Activated CD4-positive, CD25-positive, alpha-beta regulatory T cell (primary cell): ENCODE measurements at regions not wholly inside any gene's neighbourhood (a gene's known extent, or its start where the extent isn't known, plus 50 kb on each side); places are given as distances from the start of the nearest gene placed in this dataset.

Experiments
- DNase-seq, 4 experiments: peaks; one replicate each; lab custom pipeline; 2025; lab: John Stamatoyannopoulos, UW

GRCh38 chr14:22337938-22338337, 251.1 kb downstream of the DAD1 start:
- no peak for DNase-seq

GRCh38 chr14:22337521-22337920, 251.5 kb downstream of the DAD1 start:
- no peak for DNase-seq

GRCh38 chr14:22336031-22336430, 253.0 kb downstream of the DAD1 start:
- DNase-seq: no peak

DNA sequence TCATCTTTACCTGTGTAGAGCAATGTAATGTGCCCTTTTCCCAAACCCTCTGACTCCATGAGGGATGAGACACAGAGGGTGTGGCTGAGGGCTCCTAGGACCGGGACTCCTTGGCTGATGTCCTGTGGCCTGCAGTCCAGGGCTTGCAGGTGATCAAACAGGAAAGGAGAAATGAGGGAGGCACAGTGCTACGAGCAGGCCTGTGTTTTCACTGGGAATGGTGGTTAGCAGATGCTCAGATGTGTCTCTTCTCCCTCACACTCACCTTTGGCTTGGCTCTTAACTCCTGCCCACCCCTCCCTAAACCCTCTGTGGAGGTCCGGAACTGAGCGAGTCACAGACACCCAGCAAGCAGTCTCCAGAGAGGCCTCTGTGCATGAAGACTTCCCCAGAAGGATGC, 254.4 kb downstream of the DAD1 start:
- no peak for DNase-seq

DNA sequence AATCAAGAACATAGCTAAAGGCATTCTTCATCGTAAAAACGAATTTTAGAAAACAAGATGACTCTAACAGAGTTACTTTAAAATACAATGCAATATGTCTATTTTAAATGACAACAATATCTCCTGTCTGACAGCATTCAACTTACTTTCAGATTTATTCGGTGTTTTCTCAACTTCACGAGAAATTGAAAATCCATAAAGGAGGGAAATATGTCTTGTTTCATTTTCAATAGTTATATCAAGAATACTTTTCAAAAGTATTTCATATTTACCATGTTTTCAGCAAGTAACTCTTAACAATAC, 254.8 kb downstream of the DAD1 start:
- no peak for DNase-seq

GRCh38 chr14:22333422-22334274, 255.4 kb downstream of the DAD1 start:
- DNase-seq: no peak

DNA sequence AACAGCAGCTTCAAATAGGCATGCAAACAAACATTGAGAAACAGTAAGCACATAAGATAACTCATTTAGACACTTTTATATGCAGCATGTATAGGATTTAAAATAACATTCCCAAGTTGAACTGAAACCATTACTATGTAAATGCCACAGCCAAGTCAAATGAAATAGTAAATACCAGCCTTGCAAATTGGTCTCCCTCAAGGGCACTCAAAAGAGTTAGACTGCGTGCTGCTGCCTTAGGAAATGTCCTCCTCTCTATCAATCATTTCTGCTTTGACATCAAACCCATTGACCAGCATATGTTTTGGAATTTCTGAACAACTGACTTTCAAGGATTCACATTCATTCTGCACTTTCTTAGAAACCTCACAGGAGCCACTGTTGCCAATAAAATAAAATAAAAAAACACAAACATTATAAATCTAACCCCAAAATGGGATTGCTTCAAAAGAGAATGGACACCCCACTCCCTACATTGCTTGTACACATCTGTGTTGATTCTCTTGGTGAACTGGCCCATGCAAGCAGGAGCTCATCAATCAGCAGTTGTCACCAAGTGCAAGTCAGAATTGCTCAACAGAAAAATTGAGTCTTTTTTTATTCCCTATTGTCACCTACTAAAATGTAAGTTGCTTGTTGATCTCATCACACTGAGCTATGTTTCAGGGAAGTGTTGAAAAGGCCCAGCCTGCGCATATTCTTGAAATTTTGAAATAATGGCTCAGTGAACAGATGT, 256.2 kb downstream of the DAD1 start:
- no peak for DNase-seq

- no peak for DNase-seq
Measured at GRCh38 chr14:22329371-22329770, 259.7 kb downstream of the DAD1 start.

DNA sequence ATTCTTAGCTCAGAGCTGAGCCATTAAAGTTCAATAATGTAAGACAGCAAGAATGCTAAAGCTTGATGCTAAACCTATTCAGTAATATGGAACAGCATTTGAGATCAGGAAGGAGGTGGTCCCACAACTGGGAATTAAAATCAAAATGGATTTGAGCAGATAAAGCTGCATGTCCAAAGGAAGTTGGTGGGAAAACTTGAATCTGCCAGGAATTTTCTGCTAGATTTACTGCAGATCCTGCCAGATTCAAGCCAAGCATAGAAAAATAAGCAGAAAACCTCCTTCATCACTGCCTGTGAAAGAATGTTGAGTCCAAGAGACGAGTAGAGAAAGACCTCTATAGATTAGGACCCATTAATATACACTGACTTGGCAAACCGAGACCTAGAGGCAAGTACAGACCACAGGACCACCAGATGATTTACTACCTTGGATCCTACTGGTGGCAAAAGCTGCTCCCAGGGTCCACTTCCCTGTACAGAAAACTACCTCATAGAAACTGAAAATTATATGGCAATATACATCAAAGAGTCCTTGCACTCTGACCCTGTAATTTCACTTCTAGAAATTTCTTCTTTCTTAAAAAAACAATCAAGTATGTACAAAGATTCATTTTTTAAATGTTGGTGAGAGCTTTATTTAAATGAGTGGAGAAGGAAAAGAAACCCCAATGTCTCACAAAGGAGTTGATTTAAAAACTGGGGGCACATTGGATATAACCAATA, 263.2 kb downstream of the DAD1 start:
- no peak for DNase-seq

DNA sequence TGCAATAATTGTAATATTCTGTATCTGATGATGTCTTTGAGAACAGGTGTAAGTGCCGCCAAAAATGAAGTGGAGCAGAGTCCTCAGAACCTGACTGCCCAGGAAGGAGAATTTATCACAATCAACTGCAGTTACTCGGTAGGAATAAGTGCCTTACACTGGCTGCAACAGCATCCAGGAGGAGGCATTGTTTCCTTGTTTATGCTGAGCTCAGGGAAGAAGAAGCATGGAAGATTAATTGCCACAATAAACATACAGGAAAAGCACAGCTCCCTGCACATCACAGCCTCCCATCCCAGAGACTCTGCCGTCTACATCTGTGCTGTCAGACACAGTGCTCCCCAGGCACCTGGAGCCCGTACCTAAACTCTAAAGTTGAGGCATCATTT, 268.7 kb downstream of the DAD1 start:
- DNase-seq: no peak

DNA sequence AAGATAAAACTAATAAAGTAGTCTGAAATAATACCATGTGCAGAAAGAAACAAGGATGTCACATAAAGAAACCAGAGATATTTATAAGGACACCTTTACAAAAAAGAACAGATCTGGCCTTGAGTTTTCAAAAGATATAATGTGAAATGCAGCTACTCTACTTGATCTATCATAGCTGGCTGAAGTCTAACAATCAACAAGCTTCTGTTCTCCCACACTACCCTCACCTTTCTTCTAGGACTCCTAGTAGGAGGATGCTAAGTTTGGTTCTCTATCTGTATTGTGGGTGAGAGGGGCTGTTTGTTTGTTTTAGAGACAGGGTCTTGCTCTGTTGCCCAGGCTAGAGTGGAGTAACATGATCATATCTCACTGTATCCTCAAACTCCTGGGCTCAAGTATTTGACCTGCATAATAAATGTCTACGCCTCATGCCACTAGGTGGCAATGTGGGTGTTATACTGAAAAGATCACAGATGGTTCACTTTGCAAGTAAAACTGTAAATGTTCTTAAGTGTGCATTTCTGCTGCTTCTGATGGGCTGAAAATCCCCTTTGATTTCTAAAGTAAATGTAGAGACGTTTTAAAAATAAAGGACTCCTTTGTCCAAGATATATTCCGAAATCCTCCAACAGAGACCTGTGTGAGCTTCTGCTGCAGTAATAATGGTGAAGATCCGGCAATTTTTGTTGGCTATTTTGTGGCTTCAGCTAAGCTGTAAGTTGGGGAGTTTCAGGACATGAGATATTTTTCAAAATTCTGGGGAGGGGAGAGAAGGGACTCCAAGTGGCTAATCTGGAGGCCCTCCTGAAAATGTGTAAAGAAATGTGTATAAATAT, 269.3 kb downstream of the DAD1 start:
- no peak for DNase-seq

- DNase-seq: no peak
Measured at GRCh38 chr14:22318951-22319350, 270.1 kb downstream of the DAD1 start.

GRCh38 chr14:22316473-22316872, 272.6 kb downstream of the DAD1 start:
- no peak for DNase-seq

- no peak for DNase-seq
Measured at GRCh38 chr14:22315336-22315735, 273.7 kb downstream of the DAD1 start.

DNA sequence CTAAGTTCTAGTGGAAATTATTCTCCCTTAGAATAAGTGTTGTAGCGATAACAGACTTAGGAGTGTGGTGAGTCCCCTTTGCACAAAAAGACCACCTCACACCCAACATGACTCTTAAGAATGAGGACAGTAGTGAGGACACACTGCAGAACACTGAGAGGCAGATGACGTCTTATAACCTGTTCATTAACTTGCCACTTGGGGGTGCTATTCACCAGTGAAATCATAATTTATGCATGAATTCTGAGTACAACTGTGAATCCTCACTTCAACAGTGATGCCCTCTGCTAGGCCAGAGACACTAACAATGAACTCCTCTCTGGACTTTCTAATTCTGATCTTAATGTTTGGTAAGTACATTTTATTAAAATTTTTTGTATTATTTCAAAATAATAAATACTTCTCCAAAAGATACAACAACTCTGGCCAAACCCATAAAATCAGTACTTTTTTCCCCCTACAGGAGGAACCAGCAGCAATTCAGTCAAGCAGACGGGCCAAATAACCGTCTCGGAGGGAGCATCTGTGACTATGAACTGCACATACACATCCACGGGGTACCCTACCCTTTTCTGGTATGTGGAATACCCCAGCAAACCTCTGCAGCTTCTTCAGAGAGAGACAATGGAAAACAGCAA, 274.7 kb downstream of the DAD1 start:
- no peak for DNase-seq

- no peak for DNase-seq
Measured at GRCh38 chr14:22313172-22313801, 275.7 kb downstream of the DAD1 start.

- no peak for DNase-seq
Measured at GRCh38 chr14:22311636-22312035, 277.4 kb downstream of the DAD1 start.

DNA sequence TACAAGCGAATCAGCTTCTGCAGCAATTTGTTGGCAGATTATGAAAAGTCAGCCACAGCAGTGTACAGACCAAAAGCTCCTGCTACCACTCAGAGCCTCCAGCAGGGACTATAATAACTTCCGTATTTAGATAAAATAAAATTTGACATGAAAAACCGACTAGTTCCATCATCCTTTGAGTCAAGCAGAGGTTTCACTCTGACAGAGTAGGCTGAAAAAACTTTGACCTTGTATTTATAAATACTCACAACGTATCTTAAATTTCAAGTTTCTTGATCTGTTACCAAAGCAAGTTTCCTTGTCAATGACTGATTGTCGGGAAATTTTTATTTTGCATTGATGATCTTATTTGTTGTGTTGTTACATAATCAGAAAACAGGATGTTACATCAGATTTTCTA, 283.4 kb downstream of the DAD1 start:
- no peak for DNase-seq

DNA sequence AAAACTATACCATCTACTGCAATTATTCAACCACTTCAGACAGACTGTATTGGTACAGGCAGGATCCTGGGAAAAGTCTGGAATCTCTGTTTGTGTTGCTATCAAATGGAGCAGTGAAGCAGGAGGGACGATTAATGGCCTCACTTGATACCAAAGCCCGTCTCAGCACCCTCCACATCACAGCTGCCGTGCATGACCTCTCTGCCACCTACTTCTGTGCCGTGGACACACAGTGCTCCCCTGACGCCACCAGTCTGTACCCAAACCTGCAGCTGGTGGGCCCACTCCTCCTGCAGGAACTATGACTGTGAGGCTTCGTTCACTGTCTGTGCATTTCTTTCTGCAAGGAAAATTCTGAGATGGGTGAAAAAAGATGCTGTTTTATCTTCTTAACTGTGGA, 284.7 kb downstream of the DAD1 start:
- no peak for DNase-seq

GRCh38 chr14:22303589-22304195, 285.3 kb downstream of the DAD1 start:
- DNase-seq: no peak

- no peak for DNase-seq
Measured at GRCh38 chr14:22300646-22301045, 288.4 kb downstream of the DAD1 start.
